Breast epithelium (tissue), 3 donors: ENCODE measurements at regions not wholly inside any gene's neighbourhood (a gene's known extent, or its start where the extent isn't known, plus 50 kb on each side); places are given as distances from the start of the nearest gene placed in this dataset.

ENCODE experiments used
- CTCF ChIP-seq, 3 donors: fragments of 450-650 bp; IDR thresholded peaks; one replicate each; pipeline ENCODE4 v1.5.1; 2016 to 2017; ENCODE audit warnings: antibody characterized with exemption in 3 of 3, mild to moderate bottlenecking in 3 of 3, moderate library complexity in 3 of 3
- POLR2A ChIP-seq: fragments of 450-650 bp; IDR thresholded peaks from one replicate; pipeline ENCODE4 v1.6.1; 2016; ENCODE audit warnings: antibody characterized with exemption, mild to moderate bottlenecking, moderate library complexity
- POLR2AphosphoS5 ChIP-seq, 3 donors: sonication (generic); formaldehyde crosslinking; IDR thresholded peaks; one replicate each; pipeline ENCODE4 v1.6.1; 2017; ENCODE audit warnings: antibody characterized with exemption in 3 of 3

- TF ChIP-seq POLR2AphosphoS5 (IDR thresholded peaks at IDR 0.05), result no peak
- no peak for TF ChIP-seq CTCF (IDR thresholded peaks at IDR 0.05)
- TF ChIP-seq POLR2A, result no peak
These were observed 1088.3 kb upstream of the SORCS1 start for GRCh38 chr10:108252771-108253170.
